ENCODE measurements at regions not wholly inside any gene's neighbourhood (a gene's known extent, or its start where the extent isn't known, plus 50 kb on each side); places are given as distances from the start of the nearest gene placed in this dataset.

DNA sequence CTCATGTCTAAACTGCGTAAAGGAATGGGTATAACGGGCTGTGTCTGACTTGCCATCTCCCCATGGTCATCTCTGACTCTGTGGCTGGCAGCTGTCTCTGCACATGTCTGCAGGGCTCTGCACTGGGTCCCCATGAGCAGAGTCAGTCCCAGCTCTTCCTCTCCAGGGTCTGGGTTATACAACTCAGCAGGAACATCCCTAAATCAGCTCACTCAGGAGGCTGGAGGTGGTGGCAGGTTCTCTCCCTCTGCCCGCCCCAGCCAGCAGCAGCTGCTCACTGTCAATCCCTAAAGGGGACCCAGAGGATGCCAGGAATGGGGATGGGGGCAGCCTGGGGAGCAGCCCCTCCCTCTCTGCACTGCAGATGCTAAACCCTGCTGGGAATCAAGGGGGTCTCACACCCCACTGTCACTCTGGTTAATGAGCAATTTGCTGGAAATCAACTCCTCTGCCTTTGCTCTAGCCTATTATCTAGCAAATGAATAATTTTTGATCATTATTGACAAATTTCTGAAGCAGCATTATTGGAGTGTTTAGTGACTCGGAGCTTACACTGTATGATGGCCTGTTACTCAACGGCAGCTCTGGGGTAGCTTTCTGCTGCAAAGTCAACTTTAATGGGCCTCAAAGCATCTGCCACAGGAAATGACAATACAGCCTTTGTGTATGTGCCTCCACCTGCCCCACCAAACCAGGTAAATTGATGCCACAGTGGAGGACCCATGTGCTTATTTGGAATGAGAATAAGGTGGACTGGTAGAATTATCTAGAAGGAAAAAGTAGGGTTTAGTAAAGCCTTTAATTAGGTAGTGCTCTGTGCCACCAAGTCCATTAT lies 55.7 kb upstream of the SHANK2 start:
- no peak for DNase-seq

GRCh38 chr11:71305451-71306125 lies 53.2 kb upstream of the SHANK2 start:
- DNase-seq: no peak

DNA sequence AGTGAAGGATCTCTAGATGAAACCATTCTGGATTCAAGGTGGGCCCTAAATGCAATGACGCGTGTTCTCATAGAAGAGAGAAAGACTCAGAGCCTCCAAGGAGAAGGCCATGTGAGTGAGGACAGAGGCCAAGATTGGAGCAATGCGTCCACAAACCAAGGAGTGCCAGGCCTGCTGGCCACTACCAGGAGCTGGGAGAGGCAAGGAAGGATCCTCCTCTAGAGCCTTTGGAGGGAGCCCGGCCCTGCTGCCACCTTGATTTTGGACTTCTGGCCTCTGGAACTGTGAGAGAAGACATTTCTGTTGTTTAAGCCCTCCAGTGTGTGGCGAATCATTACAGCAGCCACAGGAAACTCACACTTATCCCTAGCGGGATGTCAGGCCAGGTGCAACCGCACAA lies 52.7 kb upstream of the SHANK2 start:
- DNase-seq: no peak

GRCh38 chr11:71304491-71304890 lies 52.1 kb upstream of the SHANK2 start:
- DNase-seq: no peak

- no peak for DNase-seq
Observed at GRCh38 chr11:71304045-71304444, 51.7 kb upstream of the SHANK2 start.

DNA sequence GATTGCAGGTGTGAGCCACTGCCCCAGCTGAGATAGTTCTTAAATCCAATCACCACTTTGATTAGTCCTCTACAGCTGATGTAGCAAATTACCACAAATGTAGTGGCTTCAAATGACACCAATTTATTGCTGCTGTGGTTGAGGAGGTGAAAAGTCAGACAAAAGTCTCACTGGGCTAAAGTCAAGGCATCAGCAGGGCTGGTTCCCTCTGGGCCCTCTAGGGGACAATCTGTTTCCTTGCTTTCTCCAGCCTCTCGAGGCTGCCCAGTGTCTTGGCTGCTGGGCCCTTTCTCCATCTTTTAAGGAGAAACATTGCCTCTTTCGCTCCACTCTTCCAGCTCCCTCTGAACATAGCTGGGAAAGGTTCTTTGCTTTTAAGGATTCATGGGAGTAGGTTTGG lies 50.5 kb upstream of the SHANK2 start:
- DNase-seq: no peak

DNA sequence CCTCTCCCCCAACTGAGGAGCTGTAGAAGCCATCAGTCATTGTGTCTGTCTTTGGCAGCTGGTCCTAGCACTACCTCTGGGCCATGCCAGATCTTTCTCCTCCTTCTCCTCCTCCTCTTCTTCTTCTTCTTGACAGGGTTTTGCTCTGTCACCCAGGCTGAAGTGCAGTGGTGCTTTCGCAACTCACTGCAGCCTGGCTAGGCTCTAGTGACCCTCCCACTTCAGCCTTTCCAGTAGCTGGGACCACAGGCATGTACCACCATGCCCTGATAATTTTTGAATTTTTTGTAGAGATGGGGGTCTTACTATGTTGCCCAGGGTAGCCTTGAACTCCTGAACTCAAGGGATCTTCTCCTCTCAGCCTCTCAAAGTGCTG lies 50.1 kb upstream of the SHANK2 start:
- no peak for DNase-seq

All from fibroblast of skin of right quadriceps (primary cell).